ENCODE measurements at regions not wholly inside any gene's neighbourhood (a gene's known extent, or its start where the extent isn't known, plus 50 kb on each side); places are given as distances from the start of the nearest gene placed in this dataset.

DNA sequence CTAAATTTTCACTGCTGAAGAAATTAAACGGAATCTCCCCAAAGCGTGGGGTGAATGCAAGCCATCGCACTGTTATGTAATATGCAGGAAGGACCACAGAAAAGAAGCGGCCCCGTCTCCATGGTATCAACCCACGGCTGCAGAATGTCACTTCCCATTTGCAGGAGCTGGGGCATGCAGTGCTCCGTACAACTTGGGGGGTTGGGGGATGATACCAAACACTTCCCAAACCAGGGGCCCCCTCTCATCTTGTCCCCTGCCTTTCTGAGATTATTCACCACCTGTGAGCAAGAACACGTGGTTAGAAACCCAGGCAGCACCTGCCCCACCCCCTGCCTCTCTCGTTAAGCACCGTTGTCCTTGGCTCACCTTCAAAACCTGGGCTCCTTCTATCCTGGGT lies 505.1 kb upstream of the TMEM132C start:
- intact Hi-C loops (cut with DNase I; ENCODE audit: low total_unique reads) = no loop called here
- no peaks in the 10 kb centered on the region for H3K36me3 ChIP-seq
- peaks cover 0 to 23% (median 9%) of the 10 kb centered on the region in 4 donors for H3K9me3 ChIP-seq
- H3K27me3 ChIP-seq = no peaks in the 10 kb centered on the region
- no peaks in the 10 kb centered on the region for H3K4me1 ChIP-seq
- no peak for TF ChIP-seq EP300 (IDR thresholded peaks at IDR 0.05)
- H3K4me3 ChIP-seq = no peak overlapping the region
- no peak for DNase-seq
- WGBS, 5 donors = 43 to 58% (median 52%) methylated on average over 10 of the region's 10 CpGs
- H3K27ac ChIP-seq = no peak overlapping the region

DNA sequence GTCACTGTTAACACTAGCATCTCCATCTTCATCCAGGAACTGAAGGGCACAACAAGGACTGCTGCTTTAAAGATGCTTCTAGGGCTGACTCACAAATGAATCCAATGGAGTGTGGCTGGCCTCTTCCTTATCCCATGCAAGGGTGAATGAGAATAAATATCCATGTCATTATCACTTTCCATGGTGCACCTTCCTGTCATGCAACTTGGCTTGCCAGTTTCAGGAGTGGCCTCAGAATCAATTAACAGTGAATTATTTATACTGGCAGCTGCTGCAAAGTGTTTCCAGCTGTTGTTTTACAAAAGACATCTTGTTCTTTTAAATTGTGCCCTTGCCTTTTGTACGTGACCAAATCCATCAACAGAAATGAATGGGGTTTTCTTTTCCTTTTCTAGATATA lies 499.3 kb upstream of the TMEM132C start:
- no peak overlapping the region for H3K27ac ChIP-seq
- intact Hi-C loops (cut with DNase I; ENCODE audit: low total_unique reads) = no loop called here
- no peaks in the 10 kb centered on the region for H3K36me3 ChIP-seq
- no peaks in the 10 kb centered on the region for H3K4me1 ChIP-seq
- no peak for DNase-seq
- TF ChIP-seq EP300 (IDR thresholded peaks at IDR 0.05) = no peak
- TF ChIP-seq POLR2A (IDR thresholded peaks at IDR 0.05) = no peak
- TF ChIP-seq POLR2AphosphoS5 (IDR thresholded peaks at IDR 0.05) = no peak
- TF ChIP-seq, protein P1, sequence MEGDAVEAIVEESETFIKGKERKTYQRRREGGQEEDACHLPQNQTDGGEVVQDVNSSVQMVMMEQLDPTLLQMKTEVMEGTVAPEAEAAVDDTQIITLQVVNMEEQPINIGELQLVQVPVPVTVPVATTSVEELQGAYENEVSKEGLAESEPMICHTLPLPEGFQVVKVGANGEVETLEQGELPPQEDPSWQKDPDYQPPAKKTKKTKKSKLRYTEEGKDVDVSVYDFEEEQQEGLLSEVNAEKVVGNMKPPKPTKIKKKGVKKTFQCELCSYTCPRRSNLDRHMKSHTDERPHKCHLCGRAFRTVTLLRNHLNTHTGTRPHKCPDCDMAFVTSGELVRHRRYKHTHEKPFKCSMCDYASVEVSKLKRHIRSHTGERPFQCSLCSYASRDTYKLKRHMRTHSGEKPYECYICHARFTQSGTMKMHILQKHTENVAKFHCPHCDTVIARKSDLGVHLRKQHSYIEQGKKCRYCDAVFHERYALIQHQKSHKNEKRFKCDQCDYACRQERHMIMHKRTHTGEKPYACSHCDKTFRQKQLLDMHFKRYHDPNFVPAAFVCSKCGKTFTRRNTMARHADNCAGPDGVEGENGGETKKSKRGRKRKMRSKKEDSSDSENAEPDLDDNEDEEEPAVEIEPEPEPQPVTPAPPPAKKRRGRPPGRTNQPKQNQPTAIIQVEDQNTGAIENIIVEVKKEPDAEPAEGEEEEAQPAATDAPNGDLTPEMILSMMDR (IDR thresholded peaks at IDR 0.05) = no peak
- no peaks in the 10 kb centered on the region for H3K27me3 ChIP-seq
- peaks cover 0 to 10% (median 3%) of the 10 kb centered on the region in 4 donors for H3K9me3 ChIP-seq
- H3K4me3 ChIP-seq = no peak overlapping the region
- WGBS, 5 donors = 32 to 56% (median 42%) methylated on average over 1 of the region's 1 CpG

DNA sequence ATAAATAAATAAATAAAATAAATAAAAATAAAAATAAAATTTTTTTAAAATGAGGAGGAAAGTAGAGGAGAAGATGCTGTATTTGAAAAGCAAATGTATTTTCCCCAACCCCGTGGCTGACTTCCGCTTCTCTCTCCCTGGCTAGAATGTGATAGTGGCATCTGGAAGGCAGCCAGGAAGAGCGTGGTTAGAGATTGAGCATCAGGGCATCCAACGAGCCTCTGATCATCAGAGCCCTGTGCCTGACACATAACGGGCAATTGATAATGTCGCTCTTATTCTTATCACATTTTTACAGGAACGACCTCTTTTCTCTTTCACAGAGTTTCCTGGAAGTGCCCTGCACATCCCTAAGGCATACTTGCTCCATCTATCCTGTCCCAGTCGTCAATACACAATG lies 496.9 kb upstream of the TMEM132C start:
- Histone ChIP-seq H3K27me3 (no peaks in the 10 kb centered on the region), H3K9me3 (no peaks in the 10 kb centered on the region), H3K4me1 (no peaks in the 10 kb centered on the region), H3K27ac (no peak overlapping the region), H3K36me3 (no peaks in the 10 kb centered on the region), H3K4me3 (no peak overlapping the region)
- intact Hi-C loops (cut with DNase I; ENCODE audit: low total_unique reads) = no loop called here
- WGBS, 5 donors = 61 to 77% (median 71%) methylated on average over 8 of the region's 8 CpGs
- DNase-seq = no peak
- TF ChIP-seq, protein P1 (IDR thresholded peaks at IDR 0.05) = no peak
- TF ChIP-seq POLR2A (IDR thresholded peaks at IDR 0.05) (no peak), POLR2AphosphoS5 (IDR thresholded peaks at IDR 0.05) (no peak), EP300 (IDR thresholded peaks at IDR 0.05) (no peak)

DNA sequence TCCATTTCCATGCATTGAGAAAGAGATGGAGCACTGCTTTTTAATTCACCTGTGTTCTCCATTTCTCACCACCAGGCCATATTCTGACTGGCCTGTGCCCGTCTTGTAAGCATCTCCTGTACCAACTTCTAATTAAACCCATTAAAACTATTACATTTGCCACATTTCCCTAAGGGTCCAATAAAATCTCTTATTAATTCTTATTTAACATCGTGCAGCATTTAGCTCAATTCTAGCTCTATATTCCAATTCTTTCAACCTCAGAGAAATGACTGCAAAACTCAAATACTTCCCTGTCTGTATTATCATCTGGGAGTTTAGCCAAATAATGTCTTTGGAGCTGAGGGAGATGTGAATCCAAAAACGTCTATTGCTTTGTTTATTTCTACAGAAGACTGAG lies 495.4 kb upstream of the TMEM132C start:
- H3K9me3 ChIP-seq = no peaks in the 10 kb centered on the region
- no peak for TF ChIP-seq EP300 (IDR thresholded peaks at IDR 0.05)
- TF ChIP-seq, protein P1 (IDR thresholded peaks at IDR 0.05) = no peak
- TF ChIP-seq POLR2A (IDR thresholded peaks at IDR 0.05) = no peak
- TF ChIP-seq POLR2AphosphoS5 (IDR thresholded peaks at IDR 0.05) = no peak
- no peaks in the 10 kb centered on the region for H3K4me1 ChIP-seq
- H3K27ac ChIP-seq = no peak overlapping the region
- WGBS, 5 donors = 49 to 60% (median 55%) methylated on average over 3 of the region's 3 CpGs
- H3K36me3 ChIP-seq = no peaks in the 10 kb centered on the region
- no peak overlapping the region for H3K4me3 ChIP-seq
- intact Hi-C loops (cut with DNase I; ENCODE audit: low total_unique reads) = no loop called here
- no peak for DNase-seq
- no peaks in the 10 kb centered on the region for H3K27me3 ChIP-seq

DNA sequence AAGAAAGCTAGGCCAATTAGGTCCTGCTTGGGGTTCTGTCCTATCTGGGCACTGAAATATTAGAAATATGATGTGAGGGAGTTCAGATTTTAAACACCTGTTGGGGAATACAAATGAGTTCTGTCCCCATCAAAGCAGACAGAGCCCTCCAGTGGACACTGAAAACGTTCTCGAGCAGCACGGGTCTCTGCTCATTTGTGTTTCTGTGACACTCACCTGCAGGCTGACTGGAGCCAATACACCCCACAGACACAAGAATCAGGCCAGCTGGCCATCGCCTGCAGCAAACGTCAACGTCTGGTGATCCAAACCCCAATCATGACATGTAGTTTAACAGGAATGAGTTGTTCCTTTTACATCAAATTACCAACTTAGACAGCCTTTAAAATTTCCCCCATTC lies 493.4 kb upstream of the TMEM132C start:
- intact Hi-C loops (cut with DNase I; ENCODE audit: low total_unique reads) = no loop called here
- no peaks in the 10 kb centered on the region for H3K4me1 ChIP-seq
- no peaks in the 10 kb centered on the region for H3K9me3 ChIP-seq
- TF ChIP-seq POLR2AphosphoS5 (IDR thresholded peaks at IDR 0.05) (no peak), POLR2A (IDR thresholded peaks at IDR 0.05) (no peak), EP300 (IDR thresholded peaks at IDR 0.05) (no peak)
- TF ChIP-seq, protein P1 (IDR thresholded peaks at IDR 0.05) = no peak
- H3K27me3 ChIP-seq = no peaks in the 10 kb centered on the region
- no peak for DNase-seq
- H3K36me3 ChIP-seq = no peaks in the 10 kb centered on the region
- H3K27ac ChIP-seq = no peak overlapping the region
- 30 to 48% (median 34%) methylated on average over 4 to 6 of the region's 6 CpGs for WGBS, 5 donors
- H3K4me3 ChIP-seq = no peak overlapping the region

All from stomach (tissue), 8 donors.